Activated CD4-positive, alpha-beta T cell treated with anti-CD3 and anti-CD28 coated beads for 36 hours (primary cell): ENCODE measurements at regions not wholly inside any gene's neighbourhood (a gene's known extent, or its start where the extent isn't known, plus 50 kb on each side); places are given as distances from the start of the nearest gene placed in this dataset.

ENCODE experiments used
- ATAC-seq: fragments of 200-7000 bp; cut with Tn5 transposase; one replicate; pipeline ENCODE4 v1.10.0; 2021; ENCODE audit warnings: mild to moderate bottlenecking, moderate library complexity
- CTCF ChIA-PET: fragments of 350-600 bp; sonication (Branson Sonifier 250); formaldehyde crosslinking; loops from one replicate; lab custom pipeline; 2021; ENCODE audit warnings: antibody characterized with exemption; lab: Charles Lee
- POLR2A ChIA-PET: fragments of 350-600 bp; sonication (Branson Sonifier 250); formaldehyde crosslinking; loops from one replicate; lab custom pipeline; 2021; ENCODE audit warnings: antibody characterized with exemption, inconsistent platforms; lab: Charles Lee
- DNase-seq: peaks from one replicate; pipeline ENCODE4 v3.0.0-alpha.2; 2020
- H3K27ac Mint-ChIP-seq: one replicate; pipeline ENCODE4 v1.8.0; 2021; ENCODE audit warnings: mixed read lengths
- H3K27me3 Mint-ChIP-seq: one replicate; pipeline ENCODE4 v1.8.0; 2021; ENCODE audit warnings: mixed read lengths
- H3K36me3 Mint-ChIP-seq: one replicate; pipeline ENCODE4 v1.8.0; 2021; ENCODE audit warnings: low read depth, mixed read lengths
- H3K4me1 Mint-ChIP-seq: one replicate; pipeline ENCODE4 v1.8.0; 2021; ENCODE audit warnings: mixed read lengths
- H3K4me3 Mint-ChIP-seq: one replicate; pipeline ENCODE4 v1.8.0; 2021; ENCODE audit warnings: mild to moderate bottlenecking, moderate library complexity, mixed read lengths
- H3K9me3 Mint-ChIP-seq: one replicate; pipeline ENCODE4 v1.8.0; 2021; ENCODE audit warnings: low read depth, mixed read lengths
- intact Hi-C, 2 experiments: fragments of 100-400 bp; cut with DNase I in 1 of 2; cut with micrococcal nuclease in 1 of 2; formaldehyde crosslinking; loops; one replicate each; pipeline versions ENCODE4 v1.14.2 to v1.15.1; 2022 to 2024; cut with DNase I, micrococcal nuclease

- Mint-ChIP-seq H3K36me3 (no peaks in the 10 kb centered on the region), H3K4me3 (no peak overlapping the region), H3K4me1 (no peaks in the 10 kb centered on the region), H3K27ac (no peak overlapping the region), H3K27me3 (no peaks in the 10 kb centered on the region), H3K9me3 (peaks cover 3% of the 10 kb centered on the region)
- no peak for DNase-seq
- ChIA-PET POLR2A (no interaction called here), CTCF (no interaction called here)
- intact Hi-C loops = no loop called here
- ATAC-seq = no peak
Measured at GRCh38 chr3:117595615-117596014, 886.0 kb downstream of the TUSC7 start.

- no peak overlapping the region for H3K27ac Mint-ChIP-seq
- POLR2A ChIA-PET = no interaction called here
- H3K36me3 Mint-ChIP-seq = no peaks in the 10 kb centered on the region
- CTCF ChIA-PET = interaction anchor here (0.9 kb wide), 1 partner anchor 19 kb away, joined by 3 read pairs; no protein-coding TSS in a partner anchor
- H3K9me3 Mint-ChIP-seq = peaks cover 3% of the 10 kb centered on the region
- no peaks in the 10 kb centered on the region for H3K27me3 Mint-ChIP-seq
- no peak overlapping the region for H3K4me3 Mint-ChIP-seq
- intact Hi-C loops = no loop called here
- DNase-seq = no peak
- H3K4me1 Mint-ChIP-seq = no peaks in the 10 kb centered on the region
- no peak for ATAC-seq
Measured at GRCh38 chr3:117596503-117596902, 886.9 kb downstream of the TUSC7 start.

GRCh38 chr3:117597865-117598264 lies 888.3 kb downstream of the TUSC7 start:
- H3K27ac Mint-ChIP-seq = no peak overlapping the region
- intact Hi-C loops = no loop called here
- ChIA-PET POLR2A (no interaction called here), CTCF (interaction anchor here (1.4 kb wide), 1 partner anchor 291 kb away, joined by 4 read pairs; no protein-coding TSS in a partner anchor)
- H3K4me1 Mint-ChIP-seq = no peaks in the 10 kb centered on the region
- no peak for DNase-seq
- no peaks in the 10 kb centered on the region for H3K27me3 Mint-ChIP-seq
- ATAC-seq = no peak
- H3K36me3 Mint-ChIP-seq = no peaks in the 10 kb centered on the region
- H3K4me3 Mint-ChIP-seq = no peak overlapping the region
- H3K9me3 Mint-ChIP-seq = peaks cover 3% of the 10 kb centered on the region

DNA sequence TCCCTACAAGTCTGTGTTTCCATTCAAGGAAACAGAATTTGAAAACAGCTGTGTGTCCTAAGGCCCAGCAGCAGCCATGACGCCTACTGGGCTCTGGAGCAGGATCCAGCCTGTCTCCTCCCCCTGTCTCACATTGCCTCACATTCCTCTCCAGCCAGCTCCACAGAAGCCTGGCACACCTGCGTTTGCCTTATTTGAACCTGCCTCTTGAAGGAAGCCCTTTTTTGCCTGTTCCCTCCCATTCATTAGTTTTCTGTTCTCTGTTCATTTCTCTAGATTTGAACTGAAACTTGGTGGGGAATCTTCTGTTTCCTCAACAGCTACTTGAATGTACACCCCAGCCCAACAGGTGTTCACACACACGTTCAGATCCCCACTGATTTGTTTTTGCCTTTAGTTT lies 890.5 kb downstream of the TUSC7 start:
- peaks cover 3% of the 10 kb centered on the region for H3K9me3 Mint-ChIP-seq
- ChIA-PET POLR2A (no interaction called here), CTCF (no interaction called here)
- no peak overlapping the region for H3K27ac Mint-ChIP-seq
- ATAC-seq (no peak), DNase-seq (no peak)
- H3K27me3 Mint-ChIP-seq = no peaks in the 10 kb centered on the region
- no peak overlapping the region for H3K4me3 Mint-ChIP-seq
- intact Hi-C loops = no loop called here
- H3K4me1 Mint-ChIP-seq = no peaks in the 10 kb centered on the region
- H3K36me3 Mint-ChIP-seq = no peaks in the 10 kb centered on the region

DNA sequence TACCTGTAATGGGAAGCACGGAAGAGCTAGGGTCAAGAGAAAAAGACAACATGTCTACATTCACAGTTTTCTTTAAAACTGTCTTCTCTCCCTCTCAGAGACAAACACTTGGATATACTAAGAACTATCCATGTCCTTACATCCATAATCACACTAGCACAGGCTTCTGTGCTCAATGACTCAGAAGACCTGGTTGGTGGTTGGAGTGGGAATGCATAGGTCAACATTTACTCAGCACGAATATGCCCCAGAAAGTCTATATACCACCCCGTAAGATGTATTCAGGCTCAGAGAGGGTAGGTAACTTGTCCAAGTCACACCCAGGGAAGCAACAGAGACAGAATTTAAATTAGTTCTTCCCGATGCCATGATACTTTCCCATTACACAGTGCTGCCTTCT lies 891.1 kb downstream of the TUSC7 start:
- ChIA-PET CTCF (no interaction called here), POLR2A (no interaction called here)
- Mint-ChIP-seq H3K27ac (no peak overlapping the region), H3K4me1 (no peaks in the 10 kb centered on the region), H3K9me3 (peaks cover 3% of the 10 kb centered on the region), H3K27me3 (no peaks in the 10 kb centered on the region), H3K36me3 (no peaks in the 10 kb centered on the region), H3K4me3 (no peak overlapping the region)
- intact Hi-C loops = no loop called here
- ATAC-seq (no peak), DNase-seq (no peak)

DNA sequence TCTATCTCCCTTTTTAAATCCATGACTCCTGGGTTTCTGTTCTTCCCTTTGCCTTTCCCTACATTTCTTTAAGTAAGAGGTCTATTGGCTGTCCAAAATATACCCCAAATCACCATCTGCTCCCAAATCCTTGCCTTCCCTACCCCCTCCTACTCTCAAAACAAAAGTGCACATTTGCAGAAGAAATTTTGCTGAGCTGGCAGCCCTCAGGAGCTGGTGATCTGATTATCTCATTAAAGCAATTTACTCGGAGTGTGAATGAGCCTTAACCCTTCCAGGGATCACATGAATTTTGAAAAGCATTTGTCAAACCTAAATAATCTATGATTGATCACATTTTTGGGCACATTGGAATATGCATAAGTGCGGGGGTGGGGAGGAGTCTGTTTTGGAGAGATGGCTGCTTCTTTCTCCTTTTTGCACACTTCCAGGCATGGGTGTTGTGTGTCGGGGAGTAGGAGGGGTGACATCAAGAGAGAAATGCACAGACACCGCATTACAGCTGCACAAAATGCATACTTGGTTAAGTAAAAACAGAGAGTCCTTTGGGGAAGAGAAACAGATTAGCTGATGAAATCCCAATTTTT lies 892.6 kb downstream of the TUSC7 start:
- Mint-ChIP-seq H3K36me3 (no peaks in the 10 kb centered on the region), H3K27ac (no peak overlapping the region), H3K27me3 (no peaks in the 10 kb centered on the region), H3K9me3 (peaks cover 3% of the 10 kb centered on the region), H3K4me1 (no peaks in the 10 kb centered on the region), H3K4me3 (no peak overlapping the region)
- DNase-seq (no peak), ATAC-seq (no peak)
- intact Hi-C loops = no loop called here
- CTCF ChIA-PET = interaction anchor here (0.7 kb wide), 1 partner anchor 16 kb away, joined by 3 read pairs; no protein-coding TSS in a partner anchor
- POLR2A ChIA-PET = no interaction called here

- ChIA-PET CTCF (interaction anchor here (0.6 kb wide), 1 partner anchor 1644 kb away, joined by 4 read pairs; no protein-coding TSS in a partner anchor), POLR2A (no interaction called here)
- H3K9me3 Mint-ChIP-seq = peaks cover 3% of the 10 kb centered on the region
- intact Hi-C loops = no loop called here
- H3K27me3 Mint-ChIP-seq = no peaks in the 10 kb centered on the region
- no peak for ATAC-seq
- H3K27ac Mint-ChIP-seq = no peak overlapping the region
- no peaks in the 10 kb centered on the region for H3K36me3 Mint-ChIP-seq
- H3K4me1 Mint-ChIP-seq = no peaks in the 10 kb centered on the region
- no peak overlapping the region for H3K4me3 Mint-ChIP-seq
- DNase-seq = no peak
Measured at GRCh38 chr3:117603097-117603496, 893.5 kb downstream of the TUSC7 start.

DNA sequence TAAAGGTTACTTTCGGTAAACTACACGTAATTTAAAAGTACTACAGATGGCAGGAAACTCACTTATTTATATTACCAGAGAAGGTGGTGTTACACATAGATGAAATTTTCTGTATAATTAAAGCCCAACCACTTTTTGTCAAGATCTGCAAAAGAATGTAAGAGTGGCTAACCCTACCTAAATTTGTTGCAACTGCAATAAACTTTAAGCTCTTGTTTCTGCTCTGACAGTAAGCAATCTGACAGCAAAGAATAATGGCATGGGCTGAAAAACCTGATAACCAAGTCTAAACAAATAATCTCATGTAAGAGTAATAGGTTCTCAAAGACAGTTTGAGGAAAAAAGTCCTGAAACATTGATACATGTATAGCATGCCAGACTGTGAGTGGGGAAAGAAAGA lies 897.3 kb downstream of the TUSC7 start:
- POLR2A ChIA-PET = no interaction called here
- Mint-ChIP-seq H3K9me3 (peaks cover 2% of the 10 kb centered on the region), H3K27me3 (no peaks in the 10 kb centered on the region), H3K4me3 (no peak overlapping the region), H3K27ac (no peak overlapping the region), H3K36me3 (no peaks in the 10 kb centered on the region), H3K4me1 (no peaks in the 10 kb centered on the region)
- CTCF ChIA-PET = no interaction called here
- DNase-seq (no peak), ATAC-seq (no peak)
- intact Hi-C loops = no loop called here

DNA sequence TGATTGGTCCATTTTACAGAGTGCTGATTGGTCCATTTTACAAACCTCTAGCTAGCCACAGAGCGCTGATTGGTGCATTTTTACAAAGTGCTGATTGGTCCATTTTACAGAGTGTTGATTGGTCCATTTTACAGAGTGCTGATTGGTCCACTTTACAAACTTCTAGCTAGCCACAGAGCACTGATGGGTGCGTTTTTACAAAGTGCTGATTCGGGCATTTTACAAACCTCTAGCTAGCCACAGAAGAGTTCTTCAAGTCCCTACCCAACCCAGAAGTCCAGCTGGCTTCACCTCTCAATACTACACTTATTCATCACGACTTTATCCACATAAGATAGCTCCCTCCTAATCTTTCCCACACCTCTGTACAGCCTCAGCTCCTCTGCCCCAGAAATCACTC lies 899.8 kb downstream of the TUSC7 start:
- ATAC-seq = no peak
- H3K4me1 Mint-ChIP-seq = no peaks in the 10 kb centered on the region
- no peaks in the 10 kb centered on the region for H3K36me3 Mint-ChIP-seq
- CTCF ChIA-PET = no interaction called here
- no peaks in the 10 kb centered on the region for H3K27me3 Mint-ChIP-seq
- H3K4me3 Mint-ChIP-seq = no peak overlapping the region
- intact Hi-C loops = no loop called here
- DNase-seq = no peak
- H3K9me3 Mint-ChIP-seq = peaks cover 3% of the 10 kb centered on the region
- H3K27ac Mint-ChIP-seq = no peak overlapping the region
- POLR2A ChIA-PET = no interaction called here

- Mint-ChIP-seq H3K27me3 (no peaks in the 10 kb centered on the region), H3K9me3 (peaks cover 4% of the 10 kb centered on the region), H3K36me3 (no peaks in the 10 kb centered on the region), H3K4me3 (no peak overlapping the region), H3K4me1 (no peaks in the 10 kb centered on the region), H3K27ac (no peak overlapping the region)
- ATAC-seq = no peak
- CTCF ChIA-PET = interaction anchor here (0.5 kb wide), 1 partner anchor 856 kb away, joined by 3 read pairs; no protein-coding TSS in a partner anchor
- POLR2A ChIA-PET = no interaction called here
- intact Hi-C loops = no loop called here
- DNase-seq = no peak
Measured at GRCh38 chr3:117610156-117610555, 900.6 kb downstream of the TUSC7 start.

DNA sequence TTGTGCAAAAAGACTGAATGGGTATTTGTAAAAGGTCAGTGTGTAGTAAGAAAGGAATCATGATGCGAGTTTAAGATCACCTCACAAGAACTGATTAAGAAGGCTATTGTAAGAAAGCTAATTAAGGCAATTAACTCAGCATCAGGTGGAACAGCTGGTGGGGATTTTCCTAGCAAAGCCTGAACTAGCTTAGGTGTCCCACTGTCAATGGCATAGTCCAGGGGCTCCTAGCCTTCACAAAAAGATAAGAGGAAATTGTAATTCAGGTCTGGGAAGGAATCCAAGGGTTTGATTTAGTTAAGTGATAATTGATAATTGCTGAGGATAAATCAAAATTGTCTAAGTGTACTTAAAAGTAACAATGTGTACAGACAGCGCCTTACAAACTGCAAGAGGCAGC lies 901.6 kb downstream of the TUSC7 start:
- H3K4me1 Mint-ChIP-seq = no peaks in the 10 kb centered on the region
- DNase-seq = no peak
- POLR2A ChIA-PET = no interaction called here
- no peak for ATAC-seq
- peaks cover 4% of the 10 kb centered on the region for H3K9me3 Mint-ChIP-seq
- CTCF ChIA-PET = no interaction called here
- H3K27ac Mint-ChIP-seq = no peak overlapping the region
- no peaks in the 10 kb centered on the region for H3K36me3 Mint-ChIP-seq
- no peak overlapping the region for H3K4me3 Mint-ChIP-seq
- intact Hi-C loops = no loop called here
- no peaks in the 10 kb centered on the region for H3K27me3 Mint-ChIP-seq

DNA sequence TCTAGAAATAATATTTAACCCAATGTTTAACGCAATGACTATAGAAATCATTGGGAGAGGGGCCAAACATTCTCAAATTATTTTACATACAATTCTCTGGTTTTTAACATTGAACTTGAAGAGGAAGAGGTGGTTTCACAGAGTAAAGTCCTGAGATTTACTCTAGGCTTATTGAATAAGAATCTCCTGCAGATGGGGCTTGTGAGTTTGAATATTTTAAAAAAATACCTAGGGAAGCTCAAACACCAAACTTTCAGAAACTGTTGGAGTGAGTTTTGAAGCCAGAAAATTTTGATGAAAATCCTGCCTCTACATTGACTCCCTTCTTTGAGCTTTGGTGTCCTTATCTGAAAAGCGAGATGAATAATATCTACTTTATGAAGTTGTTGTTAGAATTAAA lies 906.6 kb downstream of the TUSC7 start:
- Mint-ChIP-seq H3K27me3 (no peaks in the 10 kb centered on the region), H3K4me1 (no peaks in the 10 kb centered on the region), H3K36me3 (no peaks in the 10 kb centered on the region), H3K27ac (no peak overlapping the region), H3K9me3 (peaks cover 2% of the 10 kb centered on the region), H3K4me3 (no peak overlapping the region)
- intact Hi-C loops = no loop called here
- no peak for ATAC-seq
- ChIA-PET CTCF (no interaction called here), POLR2A (interaction anchor here (0.5 kb wide), 1 partner anchor 1383 kb away, joined by 8 read pairs; no protein-coding TSS in a partner anchor)
- DNase-seq = no peak
